MCF 10A (cell line): ENCODE measurements at regions not wholly inside any gene's neighbourhood (a gene's known extent, or its start where the extent isn't known, plus 50 kb on each side); places are given as distances from the start of the nearest gene placed in this dataset.

Experiments
- BruUV-seq: library from RNA; stranded (reverse); fragments of 400-500 nt; replicated peaks from 2 replicates; lab custom pipeline; 2021; lab: Mats Ljungman, UMichigan
- CTCF ChIA-PET: fragments of 300-600 bp; sonication (Branson Sonifier 250); formaldehyde crosslinking; extraction: SDS; loops from one replicate; lab custom pipeline; 2021; ENCODE audit warnings: antibody characterized with exemption, inconsistent platforms; lab: Yijun Ruan, JAX
- POLR2A ChIA-PET: fragments of 300-600, 350-650 bp; sonication (Branson Sonifier 250); formaldehyde crosslinking; extraction: SDS; loops from one replicate; lab custom pipeline; 2020; ENCODE audit warnings: antibody characterized with exemption, inconsistent platforms; lab: Yijun Ruan, JAX
- DNase-seq: peaks from one replicate; pipeline ENCODE4 v3.0.0-alpha.2; 2018; ENCODE audit not compliant: unreplicated experiment
- H3K27ac Mint-ChIP-seq: one replicate; pipeline ENCODE4 v1.8.0; 2022; ENCODE audit warnings: mild to moderate bottlenecking, low read depth, mixed read lengths; ENCODE audit not compliant: unreplicated experiment
- H3K27me3 Mint-ChIP-seq: one replicate; pipeline ENCODE4 v1.8.0; 2022; ENCODE audit warnings: mixed read lengths; ENCODE audit not compliant: insufficient read depth, unreplicated experiment
- H3K36me3 Mint-ChIP-seq: one replicate; pipeline ENCODE4 v1.8.0; 2022; ENCODE audit warnings: mild to moderate bottlenecking, moderate library complexity, mixed read lengths; ENCODE audit not compliant: insufficient read depth, unreplicated experiment
- H3K4me1 Mint-ChIP-seq: one replicate; pipeline ENCODE4 v1.8.0; 2022; ENCODE audit warnings: mixed read lengths; ENCODE audit not compliant: insufficient read depth, unreplicated experiment
- H3K4me3 Mint-ChIP-seq: one replicate; pipeline ENCODE4 v1.8.0; 2022; ENCODE audit warnings: mild to moderate bottlenecking, moderate library complexity, mixed read lengths; ENCODE audit not compliant: unreplicated experiment
- H3K9me3 Mint-ChIP-seq: one replicate; pipeline ENCODE4 v1.8.0; 2022; ENCODE audit warnings: mixed read lengths; ENCODE audit not compliant: unreplicated experiment
- intact Hi-C: fragments of 100-400 bp; cut with micrococcal nuclease; formaldehyde crosslinking; loops from 2 replicates; pipeline ENCODE4 v1.14.1; 2022
- TF ChIP-seq, protein P1 (sequence below): fragments of 200-600 bp; IDR thresholded peaks from one replicate; pipeline ENCODE4 v1.8.0; 2022; ENCODE audit warnings: antibody characterized with exemption, mild to moderate bottlenecking; ENCODE audit not compliant: unreplicated experiment

GRCh38 chr13:61777271-61777670 is 361.6 kb upstream of the PCDH20 start:
- Mint-ChIP-seq H3K27ac (no peak overlapping the region), H3K4me3 (no peak overlapping the region), H3K4me1 (no peaks in the 10 kb centered on the region), H3K27me3 (no peaks in the 10 kb centered on the region), H3K9me3 (peaks cover 6% of the 10 kb centered on the region), H3K36me3 (no peaks in the 10 kb centered on the region)
- TF ChIP-seq, protein P1, sequence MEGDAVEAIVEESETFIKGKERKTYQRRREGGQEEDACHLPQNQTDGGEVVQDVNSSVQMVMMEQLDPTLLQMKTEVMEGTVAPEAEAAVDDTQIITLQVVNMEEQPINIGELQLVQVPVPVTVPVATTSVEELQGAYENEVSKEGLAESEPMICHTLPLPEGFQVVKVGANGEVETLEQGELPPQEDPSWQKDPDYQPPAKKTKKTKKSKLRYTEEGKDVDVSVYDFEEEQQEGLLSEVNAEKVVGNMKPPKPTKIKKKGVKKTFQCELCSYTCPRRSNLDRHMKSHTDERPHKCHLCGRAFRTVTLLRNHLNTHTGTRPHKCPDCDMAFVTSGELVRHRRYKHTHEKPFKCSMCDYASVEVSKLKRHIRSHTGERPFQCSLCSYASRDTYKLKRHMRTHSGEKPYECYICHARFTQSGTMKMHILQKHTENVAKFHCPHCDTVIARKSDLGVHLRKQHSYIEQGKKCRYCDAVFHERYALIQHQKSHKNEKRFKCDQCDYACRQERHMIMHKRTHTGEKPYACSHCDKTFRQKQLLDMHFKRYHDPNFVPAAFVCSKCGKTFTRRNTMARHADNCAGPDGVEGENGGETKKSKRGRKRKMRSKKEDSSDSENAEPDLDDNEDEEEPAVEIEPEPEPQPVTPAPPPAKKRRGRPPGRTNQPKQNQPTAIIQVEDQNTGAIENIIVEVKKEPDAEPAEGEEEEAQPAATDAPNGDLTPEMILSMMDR: no peak
- intact Hi-C loops: no loop called here
- DNase-seq: no peak
- BruUV-seq: no TSS peak
- POLR2A ChIA-PET: no interaction called here
- CTCF ChIA-PET: interaction anchor here (0.6 kb wide), 1 partner anchor 500 kb away, joined by 3 read pairs; no protein-coding TSS in a partner anchor

GRCh38 chr13:61774903-61775302 is 359.3 kb upstream of the PCDH20 start:
- Mint-ChIP-seq H3K27ac (no peak overlapping the region), H3K27me3 (no peaks in the 10 kb centered on the region), H3K4me3 (no peak overlapping the region), H3K9me3 (no peaks in the 10 kb centered on the region), H3K36me3 (no peaks in the 10 kb centered on the region), H3K4me1 (no peaks in the 10 kb centered on the region)
- no TSS peak for BruUV-seq
- ChIA-PET POLR2A (no interaction called here), CTCF (no interaction called here)
- TF ChIP-seq, protein P1: no peak
- intact Hi-C loops: no loop called here
- DNase-seq: no peak

GRCh38 chr13:61770681-61771080 is 355.0 kb upstream of the PCDH20 start:
- H3K4me3 Mint-ChIP-seq: no peak overlapping the region
- ChIA-PET POLR2A (no interaction called here), CTCF (no interaction called here)
- TF ChIP-seq, protein P1: no peak
- intact Hi-C loops: no loop called here
- H3K27ac Mint-ChIP-seq: no peak overlapping the region
- H3K36me3 Mint-ChIP-seq: no peaks in the 10 kb centered on the region
- no peaks in the 10 kb centered on the region for H3K4me1 Mint-ChIP-seq
- no peaks in the 10 kb centered on the region for H3K9me3 Mint-ChIP-seq
- H3K27me3 Mint-ChIP-seq: no peaks in the 10 kb centered on the region
- DNase-seq: no peak
- BruUV-seq: no TSS peak

DNA sequence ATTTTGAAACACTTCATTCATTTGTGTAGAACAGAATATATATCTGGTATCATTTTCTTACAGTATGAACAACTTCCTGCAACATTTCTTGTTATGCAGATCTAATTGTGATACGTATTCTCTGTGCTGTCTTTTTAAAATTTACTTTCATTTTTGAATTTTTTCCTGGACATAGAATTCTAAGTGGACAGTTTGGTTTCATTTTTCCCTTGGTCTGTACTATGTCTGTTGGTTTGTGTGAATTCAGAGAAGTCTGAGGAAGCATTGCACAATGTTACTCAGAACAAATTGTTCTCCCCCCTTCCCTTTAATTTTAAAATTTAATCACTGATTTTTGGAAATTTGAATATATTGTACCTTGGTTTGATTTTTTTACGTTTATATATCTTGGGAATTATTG is 352.5 kb upstream of the PCDH20 start:
- no peaks in the 10 kb centered on the region for H3K27me3 Mint-ChIP-seq
- H3K27ac Mint-ChIP-seq: no peak overlapping the region
- peaks cover 6% of the 10 kb centered on the region for H3K9me3 Mint-ChIP-seq
- peak; percentile 6 for DNase-seq
- ChIA-PET CTCF (interaction anchor here (0.7 kb wide), 1 partner anchor 122 kb away, joined by 4 read pairs; no protein-coding TSS in a partner anchor), POLR2A (no interaction called here)
- H3K36me3 Mint-ChIP-seq: no peaks in the 10 kb centered on the region
- intact Hi-C loops: no loop called here
- H3K4me3 Mint-ChIP-seq: no peak overlapping the region
- H3K4me1 Mint-ChIP-seq: no peaks in the 10 kb centered on the region
- BruUV-seq: no TSS peak
- TF ChIP-seq, protein P1: no peak
